PC-3 (cell line): ENCODE measurements at regions not wholly inside any gene's neighbourhood (a gene's known extent, or its start where the extent isn't known, plus 50 kb on each side); places are given as distances from the start of the nearest gene placed in this dataset.
A peak's percentile ranks its signal among the peaks of the same experiment; 100 is the strongest.

ENCODE experiments used
- CTCF ChIP-seq: fragments of 300-600 bp; sonication (generic); conservative IDR thresholded peaks from 2 replicates; pipeline ENCODE4 v1.5.1; 2017; ENCODE audit warnings: antibody characterized with exemption, low read depth, mild to moderate bottlenecking, low read length
- EZH2 ChIP-seq: fragments of 300-600 bp; sonication (generic); IDR thresholded peaks from one replicate; pipeline ENCODE4 v1.6.1; 2017; ENCODE audit warnings: antibody characterized with exemption, mild to moderate bottlenecking, low read length; ENCODE audit not compliant: unreplicated experiment
- EZH2phosphoT487 ChIP-seq: fragments of 300-600 bp; sonication (generic); IDR thresholded peaks from 2 replicates; pipeline ENCODE4 v1.6.1; 2018; ENCODE audit warnings: mild to moderate bottlenecking, antibody characterized with exemption, low read length, borderline replicate concordance

GRCh38 chr4:177879851-177880250, 437.6 kb upstream of the AGA start:
- TF ChIP-seq CTCF (peak; percentile 43; the same call in 1 of the 2 replicates), EZH2 (no peak), EZH2phosphoT487 (no peak)
